ENCODE measurements at regions not wholly inside any gene's neighbourhood (a gene's known extent, or its start where the extent isn't known, plus 50 kb on each side); places are given as distances from the start of the nearest gene placed in this dataset.

GRCh38 chr10:36683421-36683820, 442.0 kb upstream of the ANKRD30A start:
- Mint-ChIP-seq H3K27ac (ENCODE audit: unreplicated experiment) (no peak overlapping the region), H3K4me3 (ENCODE audit: unreplicated experiment) (no peak overlapping the region), H3K4me1 (ENCODE audit: low read depth) (peaks cover 18% of the 10 kb centered on the region), H3K9me3 (ENCODE audit: low read depth) (peaks cover 9% of the 10 kb centered on the region), H3K27me3 (ENCODE audit: low read depth) (no peaks in the 10 kb centered on the region), H3K36me3 (ENCODE audit: low read depth) (no peaks in the 10 kb centered on the region)
- TF ChIP-seq CTCF (IDR thresholded peaks at IDR 0.05): peak; percentile 46
- no peak for DNase-seq (ENCODE audit: low spot score)

GRCh38 chr10:36681751-36682632, 443.4 kb upstream of the ANKRD30A start:
- Mint-ChIP-seq H3K9me3 (ENCODE audit: low read depth) (no peaks in the 10 kb centered on the region), H3K36me3 (ENCODE audit: low read depth) (no peaks in the 10 kb centered on the region), H3K4me1 (ENCODE audit: low read depth) (peaks cover 24% of the 10 kb centered on the region), H3K27me3 (ENCODE audit: low read depth) (no peaks in the 10 kb centered on the region), H3K4me3 (ENCODE audit: unreplicated experiment) (no peak overlapping the region), H3K27ac (ENCODE audit: unreplicated experiment) (no peak overlapping the region)
- DNase-seq (ENCODE audit: low spot score): no peak
- TF ChIP-seq CTCF (IDR thresholded peaks at IDR 0.05): no peak

DNA sequence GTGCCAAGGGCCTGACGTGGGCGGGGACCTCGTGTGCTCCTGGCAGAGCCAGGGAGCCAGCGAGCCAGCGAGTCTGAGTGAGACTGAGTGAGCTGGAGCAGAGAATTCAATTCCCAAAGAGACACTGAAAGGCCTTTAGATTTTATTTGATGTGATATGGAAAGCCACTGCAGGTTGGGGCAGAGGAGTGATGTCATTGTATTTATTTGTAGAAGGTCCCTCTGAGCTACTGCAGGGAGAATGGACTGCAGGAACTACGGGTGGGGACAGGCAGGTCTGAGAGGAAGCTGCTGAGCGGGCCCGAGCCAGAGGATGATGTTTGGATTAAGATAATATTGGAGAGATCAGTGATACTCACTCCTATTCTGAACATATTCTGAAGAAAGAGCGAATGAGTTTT, 445.8 kb upstream of the ANKRD30A start:
- H3K4me3 Mint-ChIP-seq (ENCODE audit: unreplicated experiment): no peak overlapping the region
- H3K4me1 Mint-ChIP-seq (ENCODE audit: low read depth): peaks cover 46% of the 10 kb centered on the region
- no peak overlapping the region for H3K27ac Mint-ChIP-seq (ENCODE audit: unreplicated experiment)
- H3K36me3 Mint-ChIP-seq (ENCODE audit: low read depth): no peaks in the 10 kb centered on the region
- DNase-seq (ENCODE audit: low spot score): no peak
- no peaks in the 10 kb centered on the region for H3K9me3 Mint-ChIP-seq (ENCODE audit: low read depth)
- H3K27me3 Mint-ChIP-seq (ENCODE audit: low read depth): no peaks in the 10 kb centered on the region
- no peak for TF ChIP-seq CTCF (IDR thresholded peaks at IDR 0.05)

GRCh38 chr10:36677431-36677768, 448.0 kb upstream of the ANKRD30A start:
- Mint-ChIP-seq H3K4me1 (ENCODE audit: low read depth) (peaks cover 53% of the 10 kb centered on the region), H3K9me3 (ENCODE audit: low read depth) (no peaks in the 10 kb centered on the region), H3K36me3 (ENCODE audit: low read depth) (no peaks in the 10 kb centered on the region), H3K27me3 (ENCODE audit: low read depth) (no peaks in the 10 kb centered on the region), H3K27ac (ENCODE audit: unreplicated experiment) (peak overlapping the region; percentile 32), H3K4me3 (ENCODE audit: unreplicated experiment) (no peak overlapping the region)
- DNase-seq (ENCODE audit: low spot score): no peak
- TF ChIP-seq CTCF (IDR thresholded peaks at IDR 0.05): no peak

DNA sequence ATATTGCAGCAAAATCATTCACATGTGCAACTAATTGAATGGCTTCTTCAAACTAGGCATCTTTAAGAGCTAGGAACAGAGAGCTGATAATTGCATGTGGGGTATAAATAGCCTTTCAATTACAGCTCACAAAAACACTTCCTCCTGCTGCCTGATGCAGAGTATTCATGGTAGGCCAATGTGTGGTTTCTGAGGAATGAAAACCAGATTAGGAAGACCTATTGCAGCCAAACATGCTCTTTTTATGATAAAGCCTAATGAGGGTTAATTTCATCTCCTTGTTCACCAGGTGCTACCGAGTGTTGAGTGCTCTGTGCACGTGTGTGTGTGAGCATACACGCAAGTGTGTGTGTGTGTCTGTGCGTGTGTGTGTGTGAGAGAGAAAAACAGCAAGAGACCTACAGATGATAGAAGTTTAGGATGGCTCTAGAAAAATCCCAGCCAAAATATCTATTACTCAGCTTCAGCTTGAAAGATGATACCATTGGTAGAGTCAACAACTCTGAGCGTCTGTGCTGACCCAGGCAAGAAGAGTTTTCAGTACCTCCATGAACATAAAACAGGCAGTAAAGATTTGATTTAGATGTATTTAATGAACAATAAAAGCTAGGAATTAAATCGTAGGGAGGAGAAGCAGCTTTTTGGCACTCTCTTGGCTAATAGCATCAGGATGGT, 448.5 kb upstream of the ANKRD30A start:
- Mint-ChIP-seq H3K27me3 (ENCODE audit: low read depth) (no peaks in the 10 kb centered on the region), H3K4me1 (ENCODE audit: low read depth) (peaks cover 54% of the 10 kb centered on the region), H3K9me3 (ENCODE audit: low read depth) (no peaks in the 10 kb centered on the region), H3K4me3 (ENCODE audit: unreplicated experiment) (no peak overlapping the region), H3K36me3 (ENCODE audit: low read depth) (no peaks in the 10 kb centered on the region), H3K27ac (ENCODE audit: unreplicated experiment) (peak overlapping the region; percentile 62)
- no peak for DNase-seq (ENCODE audit: low spot score)
- TF ChIP-seq CTCF (IDR thresholded peaks at IDR 0.05): no peak

Data from chondrocyte (in vitro differentiated cells).